ENCODE measurements at regions not wholly inside any gene's neighbourhood (a gene's known extent, or its start where the extent isn't known, plus 50 kb on each side); places are given as distances from the start of the nearest gene placed in this dataset.
"Not testable (repeated sequence)": the region's sequence is repeated elsewhere in the genome, so short reads cannot be mapped to it uniquely, and the experiment has no call there.

DNA sequence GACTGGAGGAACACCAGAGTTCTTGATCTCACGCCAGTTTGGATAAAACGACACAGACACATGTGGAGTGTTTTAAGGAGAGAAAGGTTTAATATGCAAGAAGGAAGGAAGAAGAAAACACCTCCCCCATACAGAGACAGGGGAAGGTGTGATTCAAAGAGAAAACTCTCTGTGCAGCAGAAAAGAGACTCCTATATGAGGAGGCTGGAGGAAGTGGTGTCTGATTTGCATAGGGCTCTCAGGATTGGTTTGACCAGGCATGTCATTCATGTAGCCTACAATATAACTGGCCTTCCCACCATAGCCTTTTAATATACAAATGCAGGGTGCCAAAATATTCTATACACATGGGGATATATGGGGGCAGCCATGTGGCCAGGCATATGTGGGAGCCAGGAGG is 1386.5 kb downstream of the RPIA start:
- no peak for DNase-seq (ENCODE audit: insufficient read length, low spot score)
- TF ChIP-seq POU2F2 (IDR thresholded peaks at IDR 0.05; ENCODE audit: low read depth, low read length), result peak; percentile 47; the same call in 1 of the 2 replicates
- TF ChIP-seq POLR2A (IDR thresholded peaks at IDR 0.05; ENCODE audit: low read depth, low read length), result no peak
- TF ChIP-seq TAF1 (IDR thresholded peaks at IDR 0.05; ENCODE audit: low read depth, low read length), result no peak
- TF ChIP-seq PAX5 (IDR thresholded peaks at IDR 0.05; ENCODE audit: insufficient read depth, low read length, severe bottlenecking), result no peak
- no peak for TF ChIP-seq SPI1 (IDR thresholded peaks at IDR 0.05; ENCODE audit: low read depth, low read length)
- TF ChIP-seq POLR2AphosphoS5 (IDR thresholded peaks at IDR 0.05; ENCODE audit: low read depth, low read length), result no peak
- FAIRE-seq, result no peak

DNA sequence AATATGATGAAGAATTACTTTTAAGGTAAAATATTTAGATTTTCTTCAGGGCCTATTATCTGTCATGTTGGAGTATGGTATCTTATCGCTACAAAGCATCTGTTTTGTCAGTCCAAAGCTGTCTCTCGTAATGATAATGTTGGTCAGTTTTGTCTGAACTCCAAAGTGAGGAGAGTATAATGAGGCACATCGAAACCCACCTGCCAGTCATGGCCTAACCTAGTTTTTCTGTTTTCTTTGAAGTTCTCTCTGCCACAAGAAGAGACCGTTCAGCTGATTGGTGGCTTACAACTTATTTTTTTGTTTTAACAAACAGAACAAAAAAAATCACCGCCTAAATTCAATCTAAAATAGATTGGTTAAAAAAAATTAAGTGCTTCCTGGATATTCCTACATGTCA is 1387.9 kb downstream of the RPIA start:
- DNase-seq (ENCODE audit: insufficient read length, low spot score) (no peak), FAIRE-seq (no peak)
- TF ChIP-seq POLR2AphosphoS5 (IDR thresholded peaks at IDR 0.05; ENCODE audit: low read depth, low read length) (no peak), PAX5 (IDR thresholded peaks at IDR 0.05; ENCODE audit: insufficient read depth, low read length, severe bottlenecking) (no peak), POU2F2 (IDR thresholded peaks at IDR 0.05; ENCODE audit: low read depth, low read length) (no peak), TAF1 (IDR thresholded peaks at IDR 0.05; ENCODE audit: low read depth, low read length) (no peak), POLR2A (IDR thresholded peaks at IDR 0.05; ENCODE audit: low read depth, low read length) (no peak), SPI1 (IDR thresholded peaks at IDR 0.05; ENCODE audit: low read depth, low read length) (no peak)

DNA sequence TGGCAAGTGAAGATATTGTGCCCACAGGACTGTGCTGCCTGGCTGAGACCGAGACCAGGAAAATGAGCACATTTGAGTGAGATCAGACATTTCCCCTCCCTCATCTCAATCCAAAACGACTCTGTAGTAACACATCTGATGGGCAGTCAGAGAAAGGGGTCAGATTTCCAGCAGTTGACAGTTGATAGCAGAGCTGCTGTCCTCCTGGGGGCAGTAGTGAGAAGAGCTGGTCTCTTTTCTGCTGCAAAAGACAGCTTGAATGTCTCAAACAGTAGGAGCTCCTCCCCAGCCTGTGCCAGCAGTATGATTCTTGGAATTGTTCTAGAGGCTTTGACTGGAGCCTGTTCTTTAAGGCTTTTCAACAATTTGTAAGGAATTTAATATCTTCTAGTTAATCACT is 1396.3 kb downstream of the RPIA start:
- not testable (repeated sequence) for DNase-seq (ENCODE audit: insufficient read length, low spot score)
- peak; percentile 33 for FAIRE-seq

DNA sequence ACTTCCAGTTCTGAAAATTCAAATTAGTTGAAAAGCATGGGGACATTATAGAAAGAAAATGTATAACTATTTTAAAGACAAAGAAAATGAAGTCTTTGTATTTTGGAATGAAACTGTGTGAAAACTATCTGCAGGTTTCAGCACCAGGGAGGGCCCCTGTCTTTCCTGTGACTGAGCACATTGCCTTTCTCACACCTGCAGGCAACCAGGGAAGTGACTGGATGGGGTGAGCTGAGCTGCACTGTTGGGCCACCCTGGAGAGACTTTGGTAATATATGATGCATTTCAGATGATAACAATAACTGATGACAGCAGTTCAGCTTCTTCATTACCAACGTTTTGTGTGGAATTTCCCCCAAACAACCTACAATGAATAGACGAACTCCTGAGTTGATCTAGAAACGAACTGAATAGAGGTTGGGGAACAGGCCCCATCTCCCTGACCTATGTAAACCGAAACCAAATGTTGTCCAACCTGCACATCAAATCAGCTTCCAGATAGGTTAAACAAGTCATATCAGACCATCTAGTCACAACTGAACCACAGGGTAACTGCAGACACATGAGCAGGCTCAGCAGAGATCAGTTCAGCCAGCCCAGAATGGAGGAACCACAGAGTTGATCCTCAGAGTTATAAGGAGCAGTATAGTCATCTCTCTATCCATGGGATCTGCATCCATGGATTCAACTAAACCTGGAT is 1402.2 kb downstream of the RPIA start:
- peak; percentile 61 for FAIRE-seq
- not testable (repeated sequence) for DNase-seq (ENCODE audit: insufficient read length, low spot score)

DNA sequence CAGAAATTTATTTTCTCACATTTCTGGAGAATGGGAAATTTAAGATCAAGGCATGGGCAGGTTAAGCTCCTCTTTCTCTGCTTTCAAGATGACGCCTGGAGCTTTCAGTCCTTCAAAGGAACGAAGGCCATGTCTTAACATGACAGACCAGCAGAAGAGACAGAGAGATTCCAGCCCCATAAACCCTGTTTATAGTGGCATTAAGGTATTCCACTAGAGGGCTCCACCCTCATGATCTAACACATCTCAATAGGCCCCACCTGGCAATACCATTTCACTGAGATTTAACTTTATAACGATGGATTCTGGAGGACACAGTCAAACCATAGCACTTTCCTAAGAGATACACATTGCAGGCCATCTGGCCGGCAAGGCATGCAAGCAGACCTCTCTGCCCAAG is 1406.1 kb downstream of the RPIA start:
- FAIRE-seq; DNase-seq (ENCODE audit: insufficient read length, low spot score): not testable (repeated sequence)

DNA sequence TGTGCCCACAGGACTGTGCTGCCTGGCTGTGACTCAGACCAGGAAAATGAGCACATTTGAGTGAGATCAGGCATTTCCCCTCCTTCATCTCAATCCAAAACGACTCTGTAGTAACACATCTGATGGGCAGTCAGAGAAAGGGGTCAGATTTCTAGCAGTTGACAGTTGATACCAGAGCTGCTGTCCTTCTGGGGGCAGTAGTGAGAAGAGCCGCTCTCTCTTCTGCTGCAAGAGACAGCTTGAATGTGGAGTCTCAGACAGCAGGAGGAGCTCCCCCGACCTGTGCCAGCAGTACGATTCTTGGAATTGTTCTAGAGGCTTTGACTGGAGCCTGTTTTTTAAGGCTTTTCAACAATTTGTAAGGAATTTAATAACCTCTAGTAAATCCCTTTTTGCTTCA is 1413.7 kb downstream of the RPIA start:
- DNase-seq (ENCODE audit: insufficient read length, low spot score); FAIRE-seq: not testable (repeated sequence)

DNA sequence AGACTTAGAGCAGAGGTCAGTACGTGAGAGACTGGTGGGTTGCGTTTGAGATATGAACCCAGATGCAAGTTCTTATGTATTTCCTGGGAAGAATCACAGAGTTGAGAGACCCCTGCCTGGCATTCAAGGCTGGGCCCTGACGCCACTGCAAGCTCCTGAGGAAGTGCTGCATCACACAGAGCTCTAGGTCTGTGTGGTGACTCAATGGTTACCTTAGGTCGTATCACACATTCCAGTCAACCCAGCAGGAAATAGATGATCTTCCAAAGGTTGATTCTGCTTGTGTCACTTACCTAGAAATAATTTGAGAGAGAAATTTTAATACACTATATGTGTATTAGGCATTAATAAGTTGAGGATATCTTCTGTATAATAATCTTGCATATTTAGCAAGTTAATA is 1431.9 kb downstream of the RPIA start:
- FAIRE-seq; DNase-seq (ENCODE audit: insufficient read length, low spot score): not testable (repeated sequence)

DNA sequence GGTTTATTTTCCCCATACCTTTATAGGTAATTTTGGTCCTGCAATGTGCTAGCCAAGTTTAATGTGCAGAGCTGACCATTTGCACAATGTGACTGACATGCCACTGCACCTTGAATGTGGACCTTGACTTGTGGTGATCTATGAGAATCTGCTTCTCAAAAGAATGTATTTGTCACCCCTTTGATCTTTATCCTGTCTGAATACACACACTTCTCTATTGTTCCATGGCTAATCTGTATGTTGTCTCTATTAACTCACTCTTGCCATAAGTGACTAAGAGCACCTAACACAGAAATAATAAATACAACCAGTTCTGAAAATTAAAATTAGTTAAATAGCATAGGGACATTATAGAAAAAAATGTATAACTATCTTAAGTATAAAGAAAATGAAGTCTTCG is 1447.6 kb downstream of the RPIA start:
- FAIRE-seq; DNase-seq (ENCODE audit: insufficient read length, low spot score): not testable (repeated sequence)

DNA sequence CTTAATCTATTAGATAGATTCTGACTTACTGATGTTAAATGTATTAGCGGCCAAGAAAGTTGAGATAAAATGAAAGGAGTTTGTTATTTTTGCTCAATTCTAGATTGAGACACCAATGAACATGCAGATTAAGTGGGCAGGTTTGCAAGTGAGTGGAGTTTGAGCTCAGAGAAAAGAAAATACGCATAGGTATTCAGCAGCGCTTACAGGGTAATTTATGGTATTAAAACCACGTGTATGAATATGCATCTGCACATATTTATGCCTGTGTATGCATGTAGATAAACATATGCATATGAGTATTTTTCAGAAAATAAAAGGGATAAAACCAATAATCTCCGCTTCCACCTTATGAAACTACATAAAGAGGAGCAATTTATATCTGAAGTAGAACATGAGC is 1450.1 kb downstream of the RPIA start:
- FAIRE-seq; DNase-seq (ENCODE audit: insufficient read length, low spot score): not testable (repeated sequence)

DNA sequence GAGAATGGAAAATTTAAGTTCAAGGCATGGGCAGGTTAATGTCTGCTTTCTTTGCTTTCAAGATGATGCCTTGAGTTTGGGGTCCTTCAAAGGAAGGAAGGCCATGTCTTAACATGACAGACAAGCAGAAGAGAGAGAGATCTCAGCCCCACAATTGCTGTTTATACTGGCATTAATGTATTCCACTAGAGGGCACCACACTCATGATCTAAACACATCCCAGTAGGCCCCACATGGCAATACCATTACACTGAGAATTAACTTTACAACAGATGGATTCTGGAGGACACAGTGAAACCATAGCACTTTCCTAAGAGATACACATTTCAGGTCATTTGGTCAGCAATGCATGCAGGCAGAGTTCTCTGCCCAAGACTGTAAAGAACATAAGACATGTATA is 1460.3 kb downstream of the RPIA start:
- not testable (repeated sequence) for DNase-seq (ENCODE audit: insufficient read length, low spot score)
- peak; percentile 93 for FAIRE-seq

DNA sequence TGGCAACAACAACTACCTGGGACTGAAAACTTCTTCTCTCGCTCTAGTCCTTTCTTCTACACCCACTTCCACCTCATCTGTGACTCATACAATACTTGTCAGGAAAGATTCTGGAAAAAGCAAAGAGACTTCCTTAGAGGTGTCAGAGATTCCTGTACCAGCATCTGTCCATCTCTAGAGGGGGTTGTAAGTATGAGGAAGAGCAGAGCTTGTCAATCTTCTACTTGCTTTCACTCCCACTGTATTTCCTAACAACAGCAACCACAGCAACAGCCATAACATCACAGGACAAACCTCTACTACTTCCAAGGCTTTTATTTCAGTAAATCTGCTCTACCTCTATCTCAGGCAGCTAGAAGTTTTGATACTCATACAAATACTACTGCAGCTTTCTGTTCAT is 1479.5 kb downstream of the RPIA start:
- peak; percentile 35 for FAIRE-seq
- DNase-seq (ENCODE audit: insufficient read length, low spot score), result not testable (repeated sequence)

DNA sequence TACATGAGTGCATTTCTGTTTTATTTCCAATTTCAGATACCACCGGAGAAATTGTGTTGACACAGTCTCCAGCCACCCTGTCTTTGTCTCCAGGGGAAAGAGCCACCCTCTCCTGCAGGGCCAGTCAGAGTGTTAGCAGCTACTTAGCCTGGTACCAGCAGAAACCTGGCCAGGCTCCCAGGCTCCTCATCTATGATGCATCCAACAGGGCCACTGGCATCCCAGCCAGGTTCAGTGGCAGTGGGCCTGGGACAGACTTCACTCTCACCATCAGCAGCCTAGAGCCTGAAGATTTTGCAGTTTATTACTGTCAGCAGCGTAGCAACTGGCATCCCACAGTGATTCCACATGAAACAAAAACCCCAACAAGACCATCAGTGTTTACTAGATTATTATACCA is 1481.6 kb downstream of the RPIA start:
- FAIRE-seq, result not testable (repeated sequence)

DNA sequence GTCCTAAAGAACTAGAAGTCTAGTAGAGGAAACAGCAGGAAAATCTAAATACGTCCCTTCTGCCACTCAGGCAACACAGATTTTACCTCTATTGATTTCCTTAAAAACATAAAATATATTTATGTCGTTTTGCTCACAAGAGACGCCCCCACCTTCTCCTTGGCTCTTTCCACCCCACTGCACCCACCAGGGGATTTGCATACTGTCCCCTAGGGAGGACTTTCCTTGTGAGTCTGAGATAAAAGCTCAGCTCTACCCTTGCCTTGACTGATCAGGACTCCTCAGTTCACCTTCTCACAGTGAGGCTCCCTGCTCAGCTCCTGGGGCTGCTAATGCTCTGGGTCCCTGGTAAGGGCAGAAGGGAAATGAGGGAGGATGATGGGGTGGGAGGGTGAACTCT is 1488.1 kb downstream of the RPIA start:
- FAIRE-seq, result peak; percentile 48
- DNase-seq (ENCODE audit: insufficient read length, low spot score), result not testable (repeated sequence)

More for the DNA sequence above, 1481.6 kb downstream of the RPIA start:
- DNase-seq (ENCODE audit: insufficient read length, low spot score), result not testable (repeated sequence)

DNA sequence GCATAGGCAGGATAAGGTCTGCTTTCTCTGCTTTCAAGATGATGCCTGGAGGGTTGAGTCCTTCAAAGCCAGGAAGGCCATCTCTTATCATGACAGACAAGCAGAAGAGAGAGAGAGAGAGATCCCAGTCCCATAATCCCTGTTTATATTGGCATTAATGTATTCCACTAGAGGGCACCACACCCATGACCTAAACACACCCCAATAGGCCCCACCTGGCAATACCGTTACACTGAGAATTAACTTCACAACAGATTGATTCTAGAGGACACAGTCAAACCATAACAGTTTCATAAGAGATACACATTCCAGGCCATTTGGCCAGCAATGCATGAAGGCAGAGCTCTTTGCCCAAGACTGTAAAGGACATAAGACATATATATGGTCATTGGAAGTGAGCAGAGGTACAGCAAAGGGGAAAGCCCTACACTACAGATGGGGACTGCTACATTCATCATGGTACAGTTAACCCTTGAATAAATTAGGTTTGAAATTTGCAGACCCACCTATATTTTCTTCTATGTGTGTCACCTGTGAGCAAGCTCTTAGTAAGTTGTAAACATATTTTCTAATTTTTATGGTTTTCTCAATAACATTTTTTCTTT is 1516.1 kb downstream of the RPIA start:
- no peak for TF ChIP-seq TAF1 (IDR thresholded peaks at IDR 0.05; ENCODE audit: low read depth, low read length)
- no peak for TF ChIP-seq POLR2AphosphoS5 (IDR thresholded peaks at IDR 0.05; ENCODE audit: low read depth, low read length)
- no peak for TF ChIP-seq POLR2A (IDR thresholded peaks at IDR 0.05; ENCODE audit: low read depth, low read length)
- TF ChIP-seq PAX5 (IDR thresholded peaks at IDR 0.05; ENCODE audit: insufficient read depth, low read length, severe bottlenecking), result no peak
- no peak for TF ChIP-seq SPI1 (IDR thresholded peaks at IDR 0.05; ENCODE audit: low read depth, low read length)
- TF ChIP-seq POU2F2 (IDR thresholded peaks at IDR 0.05; ENCODE audit: low read depth, low read length), result no peak
- peak; percentile 50 for FAIRE-seq
- DNase-seq (ENCODE audit: insufficient read length, low spot score), result peak; percentile 1
